ENCODE measurements at regions not wholly inside any gene's neighbourhood (a gene's known extent, or its start where the extent isn't known, plus 50 kb on each side); places are given as distances from the start of the nearest gene placed in this dataset.

GRCh38 chr4:82069883-82070638, 303.7 kb downstream of the HNRNPD start:
- no peak for TF ChIP-seq CTCF (IDR thresholded peaks at IDR 0.05; ENCODE audit: borderline replicate concordance, insufficient read depth, low read depth, low read length)
- no peak overlapping the region for H3K4me3 ChIP-seq (ENCODE audit: low read depth, low read length)

- TF ChIP-seq CTCF (IDR thresholded peaks at IDR 0.05; ENCODE audit: borderline replicate concordance, insufficient read depth, low read depth, low read length): no peak
- H3K4me3 ChIP-seq (ENCODE audit: low read depth, low read length): no peak overlapping the region
Observed at GRCh38 chr4:82063017-82063416, 310.8 kb downstream of the HNRNPD start.

GRCh38 chr4:82057990-82058544, 315.7 kb downstream of the HNRNPD start:
- TF ChIP-seq CTCF (IDR thresholded peaks at IDR 0.05; ENCODE audit: borderline replicate concordance, insufficient read depth, low read depth, low read length): no peak
- H3K4me3 ChIP-seq (ENCODE audit: low read depth, low read length): no peak overlapping the region

GRCh38 chr4:82055156-82055555, 318.6 kb downstream of the HNRNPD start:
- TF ChIP-seq CTCF (IDR thresholded peaks at IDR 0.05; ENCODE audit: borderline replicate concordance, insufficient read depth, low read depth, low read length): no peak
- no peak overlapping the region for H3K4me3 ChIP-seq (ENCODE audit: low read depth, low read length)

GRCh38 chr4:82053396-82053795, 320.4 kb downstream of the HNRNPD start:
- no peak overlapping the region for H3K4me3 ChIP-seq (ENCODE audit: low read depth, low read length)
- no peak for TF ChIP-seq CTCF (IDR thresholded peaks at IDR 0.05; ENCODE audit: borderline replicate concordance, insufficient read depth, low read depth, low read length)

- H3K4me3 ChIP-seq (ENCODE audit: low read depth, low read length): no peak overlapping the region
- TF ChIP-seq CTCF (IDR thresholded peaks at IDR 0.05; ENCODE audit: borderline replicate concordance, insufficient read depth, low read depth, low read length): no peak
Observed at GRCh38 chr4:82050796-82051195, 323.0 kb downstream of the HNRNPD start.

GRCh38 chr4:82049294-82049693, 324.5 kb downstream of the HNRNPD start:
- H3K4me3 ChIP-seq (ENCODE audit: low read depth, low read length): no peak overlapping the region
- TF ChIP-seq CTCF (IDR thresholded peaks at IDR 0.05; ENCODE audit: borderline replicate concordance, insufficient read depth, low read depth, low read length): no peak
